ENCODE measurements at regions not wholly inside any gene's neighbourhood (a gene's known extent, or its start where the extent isn't known, plus 50 kb on each side); places are given as distances from the start of the nearest gene placed in this dataset.

GRCh38 chr17:12357600-12357999 lies 308.1 kb upstream of the MYOCD start:
- Histone ChIP-seq H3K4me2 (ENCODE audit: insufficient read depth, low read length, poor library complexity, severe bottlenecking) (no peak overlapping the region), H4K91ac (ENCODE audit: low read depth, low read length, poor library complexity) (no peak overlapping the region), H3K4ac (ENCODE audit: low read length) (no peak overlapping the region), H2AK5ac (ENCODE audit: low read depth, low read length) (no peak overlapping the region), H2BK120ac (ENCODE audit: low read depth, low read length) (no peak overlapping the region), H3K18ac (ENCODE audit: low read length) (no peak overlapping the region), H2BK5ac (ENCODE audit: low read length) (no peak overlapping the region), H3K27ac (replicated peaks; ENCODE audit: low read length) (no peak overlapping the region), H2BK15ac (ENCODE audit: low read length) (no peak overlapping the region), H2BK12ac (ENCODE audit: low read length) (no peak overlapping the region), H3K14ac (ENCODE audit: low read length) (no peak overlapping the region), H3K9me3 (replicated peaks in 1 of 2; ENCODE audit: control insufficient read depth in 2 of 2, insufficient read depth in 1 of 2, low read depth in 1 of 2, low read length in 2 of 2) (no peaks in the 10 kb centered on the region), H3K27me3 (ENCODE audit: control insufficient read depth in 3 of 3, insufficient read depth in 3 of 3, low read depth in 1 of 3, low read length in 3 of 3) (no peaks in the 10 kb centered on the region), H3K4me1 (ENCODE audit: control insufficient read depth in 2 of 2, insufficient read depth in 1 of 2, low read depth in 1 of 2, low read length in 2 of 2) (no peaks in the 10 kb centered on the region), H3K79me1 (ENCODE audit: low read depth, low read length) (no peaks in the 10 kb centered on the region), H3K23ac (ENCODE audit: low read depth, low read length, poor library complexity) (no peak overlapping the region), H3K4me3 (ENCODE audit: low read length in 2 of 2) (no peak overlapping the region), H3K36me3 (replicated peaks in 1 of 2; ENCODE audit: control insufficient read depth in 2 of 2, insufficient read depth in 2 of 2, low read length in 2 of 2) (no peaks in the 10 kb centered on the region), H4K8ac (ENCODE audit: low read depth, low read length) (no peak overlapping the region), H2AFZ (ENCODE audit: low read length) (no peak overlapping the region), H3K9ac (ENCODE audit: low read depth, low read length, poor library complexity) (no peak overlapping the region)
- no CpG with 5 or more reads among the region's 2 CpGs for WGBS, 2 donors (ENCODE audit: extremely low coverage in 2 of 2, insufficient read length in 2 of 2, insufficient replicate concordance in 1 of 2)
- DNase-seq (ENCODE audit: low spot score): no peak

GRCh38 chr17:12358477-12358876 lies 307.2 kb upstream of the MYOCD start:
- H3K4me2 ChIP-seq (ENCODE audit: insufficient read depth, low read length, poor library complexity, severe bottlenecking): no peak overlapping the region
- H3K23ac ChIP-seq (ENCODE audit: low read depth, low read length, poor library complexity): no peak overlapping the region
- no peak overlapping the region for H2BK12ac ChIP-seq (ENCODE audit: low read length)
- no peaks in the 10 kb centered on the region for H3K79me1 ChIP-seq (ENCODE audit: low read depth, low read length)
- no peak overlapping the region for H2AK5ac ChIP-seq (ENCODE audit: low read depth, low read length)
- no peaks in the 10 kb centered on the region for H3K9me3 ChIP-seq (replicated peaks in 1 of 2; ENCODE audit: control insufficient read depth in 2 of 2, insufficient read depth in 1 of 2, low read depth in 1 of 2, low read length in 2 of 2)
- H3K9ac ChIP-seq (ENCODE audit: low read depth, low read length, poor library complexity): no peak overlapping the region
- H4K8ac ChIP-seq (ENCODE audit: low read depth, low read length): no peak overlapping the region
- no peak overlapping the region for H2BK15ac ChIP-seq (ENCODE audit: low read length)
- no peaks in the 10 kb centered on the region for H3K4me1 ChIP-seq (ENCODE audit: control insufficient read depth in 2 of 2, insufficient read depth in 1 of 2, low read depth in 1 of 2, low read length in 2 of 2)
- H2BK5ac ChIP-seq (ENCODE audit: low read length): no peak overlapping the region
- H3K27ac ChIP-seq (replicated peaks; ENCODE audit: low read length): no peak overlapping the region
- H2BK120ac ChIP-seq (ENCODE audit: low read depth, low read length): no peak overlapping the region
- DNase-seq (ENCODE audit: low spot score): no peak
- no CpG with 5 or more reads among the region's 10 CpGs for WGBS, 2 donors (ENCODE audit: extremely low coverage in 2 of 2, insufficient read length in 2 of 2, insufficient replicate concordance in 1 of 2)
- no peak overlapping the region for H4K91ac ChIP-seq (ENCODE audit: low read depth, low read length, poor library complexity)
- no peak overlapping the region for H3K18ac ChIP-seq (ENCODE audit: low read length)
- peak overlapping the region; percentile 29 for H2AFZ ChIP-seq (ENCODE audit: low read length)
- no peak overlapping the region for H3K14ac ChIP-seq (ENCODE audit: low read length)
- H3K4ac ChIP-seq (ENCODE audit: low read length): no peak overlapping the region
- no peaks in the 10 kb centered on the region for H3K36me3 ChIP-seq (replicated peaks in 1 of 2; ENCODE audit: control insufficient read depth in 2 of 2, insufficient read depth in 2 of 2, low read length in 2 of 2)
- no peak overlapping the region for H3K4me3 ChIP-seq (ENCODE audit: low read length in 2 of 2)
- H3K27me3 ChIP-seq (ENCODE audit: control insufficient read depth in 3 of 3, insufficient read depth in 3 of 3, low read depth in 1 of 3, low read length in 3 of 3): no peaks in the 10 kb centered on the region

DNA sequence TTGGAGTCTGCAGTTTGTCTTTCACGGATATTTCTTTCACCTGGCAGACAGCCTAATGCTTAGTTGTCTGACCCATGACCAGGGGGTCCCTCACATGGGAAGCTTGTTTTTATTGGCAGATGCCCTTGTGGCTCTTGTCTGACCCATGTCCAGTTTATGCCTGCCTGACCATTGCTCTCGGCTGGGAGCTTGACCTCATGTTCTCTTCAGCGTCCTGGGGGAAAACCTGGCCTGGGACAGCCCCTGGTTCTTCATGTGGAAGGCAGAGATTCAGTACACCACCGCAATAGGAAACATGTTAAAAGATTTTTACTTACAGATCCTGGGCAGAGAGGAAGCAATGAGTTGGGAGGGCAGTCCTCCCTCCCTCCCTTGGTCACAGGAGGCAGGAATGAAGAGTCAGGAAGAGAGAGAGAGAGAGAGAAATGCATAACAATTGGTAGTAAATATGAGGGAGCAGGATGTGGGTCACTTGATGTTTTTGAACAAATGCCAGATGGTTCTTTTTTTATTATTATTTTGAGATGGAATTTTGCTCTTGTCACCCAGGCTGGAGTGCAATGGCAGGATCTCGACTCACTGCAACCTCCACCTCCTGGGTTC lies 302.7 kb upstream of the MYOCD start:
- no peak overlapping the region for H2AK5ac ChIP-seq (ENCODE audit: low read depth, low read length)
- H3K27me3 ChIP-seq (ENCODE audit: control insufficient read depth in 3 of 3, insufficient read depth in 3 of 3, low read depth in 1 of 3, low read length in 3 of 3): no peaks in the 10 kb centered on the region
- H3K27ac ChIP-seq (replicated peaks; ENCODE audit: low read length): no peak overlapping the region
- H2BK5ac ChIP-seq (ENCODE audit: low read length): no peak overlapping the region
- no peak overlapping the region for H3K23ac ChIP-seq (ENCODE audit: low read depth, low read length, poor library complexity)
- no peak overlapping the region for H2BK120ac ChIP-seq (ENCODE audit: low read depth, low read length)
- H3K14ac ChIP-seq (ENCODE audit: low read length): no peak overlapping the region
- no peak overlapping the region for H2AFZ ChIP-seq (ENCODE audit: low read length)
- H3K9ac ChIP-seq (ENCODE audit: low read depth, low read length, poor library complexity): no peak overlapping the region
- WGBS, 2 donors (ENCODE audit: extremely low coverage in 2 of 2, insufficient read length in 2 of 2, insufficient replicate concordance in 1 of 2): no CpG with 5 or more reads among the region's 5 CpGs
- no peak overlapping the region for H4K91ac ChIP-seq (ENCODE audit: low read depth, low read length, poor library complexity)
- no peaks in the 10 kb centered on the region for H3K36me3 ChIP-seq (replicated peaks in 1 of 2; ENCODE audit: control insufficient read depth in 2 of 2, insufficient read depth in 2 of 2, low read length in 2 of 2)
- no peak overlapping the region for H2BK12ac ChIP-seq (ENCODE audit: low read length)
- no peak overlapping the region for H2BK15ac ChIP-seq (ENCODE audit: low read length)
- no peak overlapping the region for H3K4me3 ChIP-seq (ENCODE audit: low read length in 2 of 2)
- no peak for DNase-seq (ENCODE audit: low spot score)
- H3K18ac ChIP-seq (ENCODE audit: low read length): no peak overlapping the region
- no peak overlapping the region for H3K4me2 ChIP-seq (ENCODE audit: insufficient read depth, low read length, poor library complexity, severe bottlenecking)
- H3K4me1 ChIP-seq (ENCODE audit: control insufficient read depth in 2 of 2, insufficient read depth in 1 of 2, low read depth in 1 of 2, low read length in 2 of 2): no peaks in the 10 kb centered on the region
- no peak overlapping the region for H3K4ac ChIP-seq (ENCODE audit: low read length)
- H4K8ac ChIP-seq (ENCODE audit: low read depth, low read length): peak overlapping the region; percentile 48
- no peaks in the 10 kb centered on the region for H3K79me1 ChIP-seq (ENCODE audit: low read depth, low read length)
- H3K9me3 ChIP-seq (replicated peaks in 1 of 2; ENCODE audit: control insufficient read depth in 2 of 2, insufficient read depth in 1 of 2, low read depth in 1 of 2, low read length in 2 of 2): no peaks in the 10 kb centered on the region

DNA sequence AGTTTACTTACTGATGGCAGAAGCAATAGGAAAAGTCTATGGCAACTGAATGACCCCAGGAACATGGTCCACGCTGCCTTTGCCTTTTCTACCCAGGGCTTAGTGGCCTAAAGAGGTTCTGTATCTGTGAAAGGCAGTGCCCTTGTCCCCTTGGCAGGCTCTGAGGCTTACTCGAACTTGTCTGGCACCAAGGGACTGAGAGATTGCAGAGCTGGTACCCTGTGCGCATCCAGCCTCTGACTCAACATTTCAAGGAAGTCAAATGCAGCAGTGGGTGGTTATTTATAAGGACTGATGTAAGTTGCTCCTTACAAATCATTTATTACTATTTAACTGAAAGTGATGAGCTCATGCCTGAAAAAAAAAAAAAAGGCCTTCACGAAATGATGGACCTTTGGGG lies 299.9 kb upstream of the MYOCD start:
- Histone ChIP-seq H3K27me3 (ENCODE audit: control insufficient read depth in 3 of 3, insufficient read depth in 3 of 3, low read depth in 1 of 3, low read length in 3 of 3) (no peaks in the 10 kb centered on the region), H2BK5ac (ENCODE audit: low read length) (no peak overlapping the region), H3K27ac (replicated peaks; ENCODE audit: low read length) (no peak overlapping the region), H2BK120ac (ENCODE audit: low read depth, low read length) (no peak overlapping the region), H3K18ac (ENCODE audit: low read length) (no peak overlapping the region), H3K79me1 (ENCODE audit: low read depth, low read length) (no peaks in the 10 kb centered on the region), H3K36me3 (replicated peaks in 1 of 2; ENCODE audit: control insufficient read depth in 2 of 2, insufficient read depth in 2 of 2, low read length in 2 of 2) (no peaks in the 10 kb centered on the region), H2BK12ac (ENCODE audit: low read length) (no peak overlapping the region), H3K9me3 (replicated peaks in 1 of 2; ENCODE audit: control insufficient read depth in 2 of 2, insufficient read depth in 1 of 2, low read depth in 1 of 2, low read length in 2 of 2) (no peaks in the 10 kb centered on the region), H3K4me3 (ENCODE audit: low read length in 2 of 2) (no peak overlapping the region), H3K14ac (ENCODE audit: low read length) (no peak overlapping the region), H2AFZ (ENCODE audit: low read length) (no peak overlapping the region), H3K4me1 (ENCODE audit: control insufficient read depth in 2 of 2, insufficient read depth in 1 of 2, low read depth in 1 of 2, low read length in 2 of 2) (no peaks in the 10 kb centered on the region), H3K4ac (ENCODE audit: low read length) (no peak overlapping the region), H3K9ac (ENCODE audit: low read depth, low read length, poor library complexity) (no peak overlapping the region), H2AK5ac (ENCODE audit: low read depth, low read length) (no peak overlapping the region), H2BK15ac (ENCODE audit: low read length) (no peak overlapping the region), H3K23ac (ENCODE audit: low read depth, low read length, poor library complexity) (no peak overlapping the region), H4K91ac (ENCODE audit: low read depth, low read length, poor library complexity) (no peak overlapping the region), H3K4me2 (ENCODE audit: insufficient read depth, low read length, poor library complexity, severe bottlenecking) (no peak overlapping the region), H4K8ac (ENCODE audit: low read depth, low read length) (no peak overlapping the region)
- WGBS, 2 donors (ENCODE audit: extremely low coverage in 2 of 2, insufficient read length in 2 of 2, insufficient replicate concordance in 1 of 2): no CpG with 5 or more reads among the region's 4 CpGs
- DNase-seq (ENCODE audit: low spot score): no peak
